NCI-H345 (cell line): ENCODE measurements at regions not wholly inside any gene's neighbourhood (a gene's known extent, or its start where the extent isn't known, plus 50 kb on each side); places are given as distances from the start of the nearest gene placed in this dataset.
"Not testable (repeated sequence)": the region's sequence is repeated elsewhere in the genome, so short reads cannot be mapped to it uniquely, and the experiment has no call there.

Source experiments
- DNase-seq: peaks from one replicate; lab custom pipeline; 2025; lab: John Stamatoyannopoulos, UW

DNA sequence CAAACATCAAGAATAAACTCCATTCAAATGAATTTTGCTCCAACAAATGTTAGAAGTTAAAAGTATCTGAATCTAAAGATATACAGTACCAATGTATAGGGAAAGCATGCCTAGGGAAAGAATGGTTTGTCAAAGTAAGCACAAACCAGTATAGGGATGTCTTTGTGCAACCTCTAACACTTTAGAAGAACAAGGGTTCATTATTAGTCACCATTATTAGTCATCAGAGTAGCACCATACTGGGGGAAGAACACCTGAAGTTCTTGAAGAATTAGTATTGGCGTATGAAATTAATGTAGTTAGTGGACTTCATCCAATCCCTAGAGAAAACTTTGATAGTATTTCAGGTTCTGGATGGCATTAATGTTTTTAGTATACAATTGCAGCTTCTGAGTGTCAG lies 943.7 kb downstream of the METTL15 start:
- DNase-seq: no peak

DNA sequence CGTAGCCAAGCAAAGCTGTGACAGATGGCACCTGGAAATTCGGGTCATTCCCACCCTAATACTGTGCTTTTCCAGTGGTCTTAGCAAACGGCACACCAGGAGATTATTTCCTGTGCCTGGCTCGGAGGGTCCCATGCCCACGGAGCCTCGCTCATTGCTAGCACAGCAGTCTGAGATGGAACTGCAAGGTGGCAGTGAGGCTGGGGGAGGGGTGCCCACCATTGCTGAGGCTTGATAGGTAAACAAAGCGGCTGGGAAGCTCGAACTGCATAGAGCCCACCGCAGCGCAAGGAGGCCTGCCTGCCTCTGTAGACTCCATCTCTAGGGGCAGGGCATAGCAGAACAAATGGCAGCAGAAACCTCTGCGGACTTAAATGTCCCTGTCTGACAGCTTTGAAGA lies 942.8 kb downstream of the METTL15 start:
- not testable (repeated sequence) for DNase-seq

DNA sequence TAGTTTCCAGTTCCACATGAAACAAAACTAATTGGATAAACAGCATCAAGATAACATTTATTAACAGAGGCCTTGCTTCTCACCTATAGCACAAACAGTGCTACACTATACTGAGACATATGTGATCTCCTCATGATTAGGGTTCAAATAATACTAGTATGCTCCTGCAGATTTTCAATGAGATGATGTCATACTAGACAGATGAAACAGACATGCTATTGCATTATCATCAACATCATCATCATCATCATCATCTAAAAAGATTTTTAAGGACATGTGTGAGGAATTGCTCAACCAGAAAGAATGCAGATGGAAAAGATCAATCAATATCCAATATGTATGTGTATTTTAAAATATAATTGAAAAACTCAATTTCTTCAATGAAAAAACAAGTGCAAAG lies 932.3 kb downstream of the METTL15 start:
- DNase-seq: no peak

DNA sequence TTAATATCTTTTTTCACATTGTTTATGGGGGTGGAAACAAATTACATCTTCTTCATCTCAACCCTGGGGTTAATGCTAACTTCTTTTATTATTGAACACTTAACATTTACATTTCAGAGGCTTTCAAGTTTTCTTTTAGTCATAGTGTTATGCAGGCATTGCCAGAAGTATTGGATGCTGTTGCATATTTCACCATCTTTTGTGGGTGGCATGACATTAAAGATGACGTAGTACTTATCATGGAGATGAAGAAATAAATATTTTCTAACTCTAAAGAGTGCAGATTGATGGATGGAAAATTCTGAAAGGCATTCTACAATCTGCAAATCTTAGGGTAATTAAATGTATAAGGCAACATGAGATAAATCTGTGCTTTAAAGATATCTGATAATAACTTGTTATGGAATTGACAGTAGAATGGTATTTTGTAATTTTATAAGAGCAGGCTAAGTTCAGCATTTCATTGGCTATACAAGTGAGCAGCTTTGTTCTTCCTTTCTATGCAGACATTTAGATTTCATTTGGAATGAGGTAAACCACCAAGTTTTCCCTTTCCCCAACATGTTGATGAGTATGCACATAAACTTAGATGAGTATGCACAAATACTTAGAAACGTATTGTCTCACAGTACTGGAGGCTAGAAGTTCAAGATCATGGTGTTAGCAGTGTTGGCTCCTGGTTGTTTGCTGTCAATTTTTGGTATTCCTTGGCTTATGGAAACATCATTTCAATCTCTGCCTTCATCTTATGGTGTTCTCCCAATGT lies 924.4 kb downstream of the METTL15 start:
- no peak for DNase-seq

DNA sequence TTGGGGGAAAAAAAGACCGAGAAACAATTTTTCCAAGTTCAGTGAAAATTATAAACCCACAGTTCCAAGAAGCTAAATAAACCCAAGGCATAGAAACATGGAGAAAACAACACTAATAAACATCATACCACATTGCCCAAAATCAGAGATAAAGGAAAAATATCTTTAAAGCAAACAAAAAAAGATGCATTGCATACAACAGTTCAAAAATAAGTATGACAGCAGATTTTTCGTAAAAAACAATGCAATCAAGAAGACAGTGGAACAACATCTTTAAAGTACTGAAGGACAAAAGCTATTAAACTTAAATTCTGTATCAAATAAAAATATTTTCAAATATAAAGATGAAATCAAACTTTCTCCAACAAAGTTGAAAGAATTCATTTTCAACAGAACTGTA lies 921.3 kb downstream of the METTL15 start:
- DNase-seq: no peak

DNA sequence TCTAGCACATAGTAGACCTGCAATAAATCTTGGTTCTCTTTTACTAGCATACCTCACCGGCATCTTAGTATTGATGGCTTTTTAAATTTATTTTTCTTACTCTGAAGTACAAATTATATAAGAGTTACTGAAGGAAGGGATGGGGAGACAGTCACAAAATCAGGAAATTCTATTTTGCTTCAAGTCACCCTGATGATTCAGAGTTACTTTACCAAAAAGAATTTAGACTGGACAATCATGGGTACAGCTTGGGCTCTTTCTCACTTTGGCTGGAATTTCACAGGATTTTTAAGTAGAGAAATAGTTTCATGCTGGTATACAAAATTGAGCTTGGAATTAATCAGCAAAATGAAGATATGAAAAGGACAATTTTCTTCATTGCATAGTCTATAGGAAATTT lies 919.2 kb downstream of the METTL15 start:
- no peak for DNase-seq

DNA sequence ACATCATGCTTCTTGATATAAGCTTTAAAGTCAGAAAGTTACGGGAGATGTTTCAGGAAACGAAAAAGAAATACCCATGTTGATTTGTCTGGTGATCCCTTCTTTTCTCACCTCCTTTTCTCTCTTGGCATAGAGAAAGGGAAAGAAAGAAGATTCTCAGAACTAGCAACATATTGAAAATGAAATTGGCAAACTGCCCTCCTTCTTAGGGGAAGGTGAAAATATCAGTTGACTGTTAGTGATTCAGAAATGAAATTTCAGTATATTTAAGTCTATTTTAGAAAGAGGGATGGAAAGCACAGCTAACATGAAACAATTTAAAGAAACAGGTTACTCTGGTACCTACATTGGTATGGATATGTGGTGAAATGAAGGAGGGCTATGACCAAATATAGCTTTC lies 918.1 kb downstream of the METTL15 start:
- DNase-seq: no peak

DNA sequence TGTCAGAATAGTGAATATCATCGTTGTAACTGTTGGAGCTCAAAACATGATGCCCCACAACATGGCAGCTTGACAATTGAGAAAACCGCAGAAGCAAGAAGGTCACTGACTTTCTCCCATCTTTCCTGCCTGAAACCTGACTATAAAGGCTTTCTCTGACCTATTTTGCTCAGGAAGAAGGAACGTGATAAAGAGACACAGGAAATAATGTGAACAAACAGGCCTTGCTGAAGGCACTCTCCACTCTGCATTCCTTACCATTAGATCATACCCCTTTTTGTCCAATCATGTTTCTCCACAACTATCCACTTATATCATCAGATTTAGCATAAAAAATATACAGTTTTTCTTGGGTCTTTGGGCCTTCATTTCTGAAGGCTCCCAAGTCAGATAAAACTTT lies 916.8 kb downstream of the METTL15 start:
- no peak for DNase-seq

DNA sequence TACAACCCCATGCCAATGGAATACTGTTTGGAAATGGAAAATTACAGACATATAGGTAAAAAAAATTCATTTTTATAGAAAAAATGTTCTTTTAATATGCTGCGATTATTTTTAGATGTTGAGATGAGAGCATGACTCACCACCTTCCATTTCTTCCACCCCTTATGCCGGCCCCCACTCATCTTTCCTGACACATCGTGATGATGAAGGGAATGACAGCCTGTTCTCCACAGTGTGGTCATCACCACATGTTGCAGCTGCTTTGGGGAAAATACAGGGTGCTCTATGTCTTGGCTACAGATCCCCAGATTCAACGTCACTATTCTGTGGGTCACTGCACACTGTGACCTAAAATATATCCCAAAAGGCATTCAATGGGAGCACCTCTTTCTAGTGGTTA lies 916.2 kb downstream of the METTL15 start:
- no peak for DNase-seq

DNA sequence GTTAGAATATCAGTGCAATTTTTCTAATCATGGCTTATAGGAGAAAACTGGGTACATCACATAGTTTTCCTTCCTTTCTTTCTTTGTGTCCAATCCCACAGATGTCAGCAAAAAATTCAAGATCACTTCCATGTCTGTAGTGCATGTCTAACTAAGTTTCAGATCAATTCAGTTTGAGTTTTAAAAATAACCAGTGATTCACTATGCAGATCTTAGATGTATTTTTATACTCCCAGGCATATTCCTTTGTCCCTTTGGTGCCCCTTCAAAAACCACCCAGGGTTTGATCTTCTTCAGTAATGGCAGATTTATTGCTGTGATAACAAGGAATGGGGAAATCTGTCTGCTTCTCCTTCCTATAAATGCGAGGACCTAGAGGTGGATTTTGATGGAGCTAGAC lies 915.6 kb downstream of the METTL15 start:
- DNase-seq: no peak

DNA sequence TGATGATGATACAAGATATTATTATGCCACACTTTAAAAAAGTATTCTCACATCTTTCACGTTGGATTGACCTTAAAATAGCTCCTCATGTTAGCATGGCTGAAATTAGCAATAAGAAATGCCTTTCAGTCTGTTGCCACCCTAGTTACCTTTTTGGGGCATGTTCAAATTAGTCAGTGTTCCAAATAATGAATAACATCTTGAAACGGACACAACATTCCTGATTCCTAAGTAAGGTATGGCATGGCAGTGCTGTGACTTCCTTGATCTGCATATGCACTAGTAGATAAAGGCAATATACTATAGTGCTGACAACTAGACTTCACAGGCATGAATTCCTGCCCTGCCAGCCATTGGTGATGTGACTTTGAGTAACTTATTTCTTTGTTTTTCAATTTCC lies 914.5 kb downstream of the METTL15 start:
- DNase-seq: no peak

DNA sequence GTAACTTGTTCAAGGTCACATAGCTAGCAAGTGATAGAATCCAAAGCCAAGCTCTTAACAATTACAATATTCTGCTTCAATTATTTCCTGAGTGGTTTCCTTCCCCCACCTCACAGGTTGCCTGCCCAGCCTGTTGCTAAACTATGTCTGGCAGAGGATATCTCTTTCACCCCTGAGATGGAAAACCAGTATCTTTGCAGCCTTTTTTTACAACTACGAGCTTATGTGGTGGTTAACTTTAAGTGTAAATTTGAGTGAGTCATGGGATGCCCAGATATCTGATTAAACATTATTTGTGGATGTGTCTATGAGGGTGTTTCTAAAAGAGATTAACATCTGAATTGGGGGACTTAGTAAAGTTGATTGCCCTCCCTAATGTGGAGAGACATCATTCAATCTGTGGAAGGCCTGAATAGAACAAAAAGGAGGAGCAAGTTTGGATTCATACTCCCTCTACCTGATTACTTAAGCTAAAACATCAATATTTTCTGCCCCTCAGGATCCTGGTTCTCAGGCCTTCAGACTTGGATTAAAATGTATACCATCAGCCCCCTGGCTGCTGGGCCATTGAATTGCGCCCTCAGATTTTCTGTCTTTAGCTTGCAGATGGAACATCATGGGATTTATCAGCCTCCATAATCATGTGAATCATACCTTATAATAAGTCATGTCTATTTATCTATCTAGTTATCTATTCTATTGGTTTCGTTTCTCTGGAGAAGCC lies 911.9 kb downstream of the METTL15 start:
- peak; percentile 1 for DNase-seq

DNA sequence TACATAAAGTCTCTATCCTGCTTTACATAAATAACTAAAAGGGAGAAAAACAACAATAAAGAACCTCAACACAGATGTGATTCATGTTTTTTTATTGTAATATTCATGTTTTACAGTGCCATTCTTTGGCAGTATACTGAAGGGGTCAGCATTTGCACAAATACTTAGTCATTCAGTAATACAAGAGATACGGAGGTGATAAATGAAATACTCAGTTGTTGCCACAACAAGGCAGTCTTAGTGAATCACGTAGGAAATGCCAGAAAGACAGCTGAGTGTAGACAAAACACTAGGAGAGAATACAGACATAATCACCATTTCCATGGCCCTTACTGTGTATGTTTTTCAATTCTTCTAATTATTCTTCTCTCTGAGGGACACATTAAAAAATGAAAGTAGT lies 910.4 kb downstream of the METTL15 start:
- no peak for DNase-seq

DNA sequence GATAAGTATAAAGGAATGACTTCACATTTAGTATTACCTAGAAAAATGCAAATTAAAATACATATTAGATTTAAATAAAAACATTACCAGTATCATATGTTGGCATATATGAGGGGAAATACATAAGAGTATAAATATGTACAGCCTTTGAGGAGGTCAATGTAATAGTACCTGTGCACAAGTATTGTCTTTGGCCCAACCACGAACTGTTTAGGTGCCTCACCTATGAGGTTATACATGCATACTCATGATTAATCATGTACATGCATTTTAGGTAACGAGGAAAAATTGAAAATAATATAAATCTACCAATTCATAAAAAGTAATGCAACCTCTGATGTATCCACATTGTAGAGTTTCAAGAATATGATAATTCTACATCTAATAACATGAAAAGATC lies 909.8 kb downstream of the METTL15 start:
- no peak for DNase-seq

DNA sequence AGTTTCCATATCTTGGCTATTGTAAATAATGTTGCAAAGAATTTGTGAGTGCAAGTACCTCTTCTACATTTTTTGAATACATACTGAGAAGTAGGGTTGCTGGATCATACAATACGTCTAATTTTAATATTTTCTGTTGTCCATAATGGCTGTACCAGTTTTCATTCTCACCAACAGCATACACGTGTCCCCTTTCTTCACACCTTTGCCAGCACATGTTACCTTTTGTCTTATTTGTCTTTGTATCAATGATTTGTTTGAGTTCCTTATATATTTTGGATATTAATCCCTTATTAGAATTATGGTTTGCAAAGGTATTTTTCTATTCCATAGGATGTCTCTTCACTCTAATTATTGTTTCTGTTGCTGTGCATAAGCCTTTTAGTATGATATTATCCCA lies 904.3 kb downstream of the METTL15 start:
- DNase-seq: no peak

DNA sequence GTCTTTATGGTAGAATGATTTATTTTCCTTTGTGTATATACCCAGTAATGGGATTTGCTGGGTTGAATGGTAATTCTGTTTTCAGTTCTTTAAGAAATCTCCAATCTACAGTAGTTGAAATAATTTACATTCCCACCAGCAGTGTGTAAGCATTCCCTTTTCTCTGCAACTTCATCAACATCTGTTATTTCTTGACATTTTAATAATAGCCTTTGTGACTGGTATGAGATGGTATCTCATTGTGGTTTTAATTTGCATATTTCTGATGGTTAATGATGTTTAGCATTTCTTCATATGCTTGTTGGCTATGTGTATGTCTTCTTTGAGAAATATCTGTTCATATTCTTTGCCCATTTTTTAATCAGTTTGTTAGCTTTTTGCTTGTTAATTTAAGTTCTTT lies 901.2 kb downstream of the METTL15 start:
- DNase-seq: no peak

DNA sequence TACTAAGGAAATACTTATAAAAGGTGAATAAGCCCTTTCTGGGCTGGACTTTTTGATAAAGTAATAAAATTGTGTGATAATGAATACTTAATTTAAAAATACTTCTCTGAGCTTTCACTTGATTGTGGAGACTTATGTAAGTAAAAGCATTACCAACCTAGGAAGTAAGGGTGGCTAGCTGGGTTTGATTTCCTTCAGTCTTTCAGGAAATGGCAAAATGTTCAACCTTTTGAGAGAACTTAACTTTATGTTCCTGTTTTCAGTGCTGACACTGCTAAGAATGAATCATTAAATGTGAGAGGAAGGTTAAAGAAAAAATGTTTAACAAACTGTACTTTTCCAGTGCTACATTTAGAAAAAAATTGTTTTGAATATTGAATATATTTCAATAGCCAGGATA lies 900.3 kb downstream of the METTL15 start:
- DNase-seq: no peak

DNA sequence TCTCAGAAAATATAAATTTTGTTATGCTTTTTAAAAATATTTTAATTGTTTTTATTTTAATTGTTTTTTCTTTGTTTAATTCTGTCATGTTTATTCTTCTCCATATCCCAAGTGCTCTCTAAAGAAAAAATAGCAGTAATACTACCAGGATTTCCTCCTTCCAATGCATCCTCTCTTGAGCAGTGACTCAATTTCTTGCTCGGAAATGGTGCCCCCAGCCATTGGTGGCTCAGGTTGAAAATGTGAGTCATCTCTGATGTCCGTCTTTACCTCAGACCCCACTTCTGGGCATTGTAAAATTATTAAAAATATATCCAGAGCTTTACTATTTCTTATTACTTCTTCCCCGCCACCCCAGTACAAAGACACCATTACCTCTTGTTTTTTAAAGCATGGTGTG lies 898.5 kb downstream of the METTL15 start:
- no peak for DNase-seq

DNA sequence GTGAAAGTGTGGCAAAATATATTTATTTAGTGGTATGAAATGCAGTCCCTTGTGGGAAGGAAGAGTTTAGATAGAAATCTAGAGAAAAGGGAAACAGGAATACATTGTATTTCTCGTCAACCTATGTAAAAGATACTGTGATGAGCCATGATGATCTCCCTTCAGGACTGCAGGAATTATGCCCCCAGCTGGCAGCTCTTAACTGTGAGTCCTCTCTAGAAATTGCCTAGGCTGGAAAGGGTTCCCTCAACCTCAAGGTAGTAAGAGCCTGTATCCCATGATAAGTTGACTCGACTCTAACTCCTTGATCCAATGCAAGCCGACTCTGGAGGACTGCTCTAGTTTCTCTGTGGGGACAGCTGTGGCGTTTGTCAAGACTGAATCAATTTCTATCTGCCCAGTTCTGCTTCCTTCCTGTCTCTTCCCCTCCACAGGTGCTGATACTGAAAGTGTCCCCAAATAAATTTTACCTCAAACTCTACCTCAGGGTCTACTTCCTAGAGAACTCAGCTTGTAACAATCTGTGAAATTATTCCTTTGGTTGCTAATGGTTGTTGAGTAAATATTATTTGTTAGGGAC lies 897.3 kb downstream of the METTL15 start:
- DNase-seq: no peak

DNA sequence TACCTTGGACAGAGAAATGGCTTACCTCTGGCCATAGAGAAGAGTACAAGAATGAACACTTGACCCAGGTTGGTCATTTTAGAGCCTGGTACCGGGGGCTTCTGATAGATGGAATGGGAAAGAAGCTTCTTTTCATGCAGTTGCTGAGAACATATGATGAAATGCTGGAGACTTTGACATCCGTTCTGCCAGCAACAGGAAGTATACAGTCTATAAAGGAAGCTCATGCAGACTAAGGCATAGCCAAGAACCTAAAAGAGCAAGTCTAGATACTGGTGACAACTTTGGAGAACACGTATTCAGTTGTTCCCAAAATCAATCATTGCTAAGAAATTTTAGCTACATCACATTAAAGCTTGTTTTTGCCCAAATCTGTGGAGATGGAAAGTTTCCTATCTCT lies 894.6 kb downstream of the METTL15 start:
- no peak for DNase-seq

DNA sequence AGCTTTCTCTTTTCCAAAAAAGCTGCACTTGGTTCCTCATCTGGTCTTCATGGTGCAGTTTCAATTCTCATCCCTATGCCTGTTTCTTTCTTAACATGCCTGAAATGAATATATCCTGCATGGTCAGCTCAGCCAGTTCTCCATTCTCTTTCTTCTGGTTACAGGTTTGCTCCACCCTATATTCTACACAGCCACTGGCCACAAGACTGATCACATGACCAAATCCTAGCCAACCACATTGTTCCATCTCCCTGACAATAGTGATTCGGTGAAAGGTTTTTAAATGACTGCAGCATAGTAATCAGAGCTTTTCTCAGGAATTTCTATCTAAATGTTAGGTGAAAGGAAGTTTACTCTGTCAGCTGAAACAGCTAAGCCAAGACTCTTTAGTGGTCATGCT lies 891.4 kb downstream of the METTL15 start:
- no peak for DNase-seq

DNA sequence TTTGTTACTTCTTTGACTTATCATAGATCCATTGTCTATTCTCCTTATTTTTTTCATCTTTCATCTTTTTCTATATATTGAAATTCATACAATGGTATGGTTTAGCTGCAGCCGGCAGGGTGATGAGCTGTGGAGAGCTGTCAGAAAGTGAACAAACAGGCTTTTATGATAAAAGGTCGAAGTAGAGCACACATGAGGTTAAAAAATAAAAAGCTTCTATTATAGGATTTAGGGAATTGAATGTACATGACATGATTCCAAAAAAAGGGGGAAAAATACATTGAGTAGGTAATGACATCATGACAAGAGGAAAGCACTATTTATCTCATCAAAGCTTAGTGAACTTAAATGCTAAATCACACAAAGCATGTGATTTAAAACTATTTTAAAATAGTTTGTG lies 884.8 kb downstream of the METTL15 start:
- no peak for DNase-seq

DNA sequence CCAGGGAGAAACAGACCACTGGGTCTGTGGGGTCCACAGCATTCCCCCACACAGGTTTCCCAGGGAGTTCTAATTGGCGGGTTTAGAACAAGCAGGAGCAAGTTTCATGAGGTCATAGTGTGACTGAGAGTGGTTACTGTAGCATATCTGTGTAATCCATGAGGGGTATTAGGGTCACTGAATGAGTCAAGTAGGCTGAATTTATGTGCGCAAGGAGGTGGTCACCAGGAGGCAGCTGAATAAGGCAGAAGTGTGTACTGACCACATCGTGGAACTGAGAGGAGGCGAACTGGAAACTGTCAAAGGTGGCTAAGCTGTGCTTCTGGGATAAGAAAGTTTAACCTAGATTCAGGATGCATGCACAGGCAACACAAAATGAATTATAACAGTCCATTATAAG lies 876.0 kb downstream of the METTL15 start:
- DNase-seq: no peak

DNA sequence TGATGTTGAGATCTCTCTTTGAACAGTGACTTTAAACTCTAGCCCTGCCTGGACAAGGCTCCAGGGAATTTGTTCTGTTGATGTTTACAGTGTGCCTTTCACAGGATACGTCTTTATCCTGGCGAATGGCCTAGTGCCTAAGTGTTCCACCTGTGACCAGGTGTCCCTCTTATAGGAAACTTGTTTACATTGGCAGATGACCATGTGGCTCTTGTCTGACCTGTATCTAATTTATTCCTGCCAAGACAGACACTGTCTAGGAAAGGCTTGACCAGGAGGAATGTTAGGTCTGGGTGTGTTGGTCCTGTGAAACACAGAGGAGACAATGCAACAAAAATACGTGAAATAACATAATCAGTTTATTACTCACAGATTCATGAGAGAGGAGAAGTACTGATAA lies 875.6 kb downstream of the METTL15 start:
- no peak for DNase-seq
